Stimulated activated naive CD8-positive, alpha-beta T cell treated with anti-CD3 and anti-CD28 coated beads, Interleukin-15, Interleukin-2, amounts not matched to agents 100 U/mL and 50 U/mL, for 24 hours (primary cell): ENCODE measurements at regions not wholly inside any gene's neighbourhood (a gene's known extent, or its start where the extent isn't known, plus 50 kb on each side); places are given as distances from the start of the nearest gene placed in this dataset.
"Not testable (repeated sequence)": the region's sequence is repeated elsewhere in the genome, so short reads cannot be mapped to it uniquely, and the experiment has no call there.

Experiments used
- ATAC-seq: fragments of 150-1000 bp; cut with Tn5 transposase; one replicate; pipeline ENCODE4 v1.10.0; 2021
- DNase-seq: peaks from one replicate; pipeline ENCODE4 v3.0.0; 2021

GRCh38 chrX:114087543-114087942, 496.3 kb upstream of the HTR2C start:
- ATAC-seq (no peak), DNase-seq (no peak)

GRCh38 chrX:114077773-114078172, 506.1 kb upstream of the HTR2C start:
- DNase-seq: no peak
- no peak for ATAC-seq

DNA sequence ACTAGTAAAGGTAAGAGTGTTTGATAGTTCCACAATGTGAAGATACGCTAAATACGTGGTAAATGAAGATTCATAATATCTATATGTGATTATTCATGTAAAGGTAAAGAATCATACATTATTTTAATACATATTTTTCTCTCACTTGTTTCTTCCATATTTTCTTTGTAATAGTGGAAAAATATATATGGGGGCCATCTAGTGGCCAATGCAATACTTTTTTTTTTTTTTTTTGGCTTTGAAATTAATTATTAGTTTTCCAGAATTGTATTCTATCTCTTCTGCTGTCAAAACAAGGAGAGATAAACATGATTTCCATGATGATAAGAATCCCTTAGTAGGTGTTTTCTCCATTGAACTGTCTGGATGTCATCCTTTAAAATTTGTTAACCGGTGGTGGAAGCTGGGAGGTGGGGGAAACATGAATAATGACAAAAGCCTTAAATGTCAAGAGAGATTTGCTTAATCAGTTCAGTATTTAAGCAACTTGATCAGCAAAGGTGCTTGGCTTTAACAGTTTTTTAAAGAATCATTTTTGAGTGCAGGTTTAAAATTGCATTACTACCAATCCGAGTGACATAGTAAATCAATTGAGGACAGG, 508.7 kb upstream of the HTR2C start:
- DNase-seq (no peak), ATAC-seq (no peak)

- no peak for ATAC-seq
- no peak for DNase-seq
Observed at GRCh38 chrX:114073926-114074325, 510.0 kb upstream of the HTR2C start.

DNA sequence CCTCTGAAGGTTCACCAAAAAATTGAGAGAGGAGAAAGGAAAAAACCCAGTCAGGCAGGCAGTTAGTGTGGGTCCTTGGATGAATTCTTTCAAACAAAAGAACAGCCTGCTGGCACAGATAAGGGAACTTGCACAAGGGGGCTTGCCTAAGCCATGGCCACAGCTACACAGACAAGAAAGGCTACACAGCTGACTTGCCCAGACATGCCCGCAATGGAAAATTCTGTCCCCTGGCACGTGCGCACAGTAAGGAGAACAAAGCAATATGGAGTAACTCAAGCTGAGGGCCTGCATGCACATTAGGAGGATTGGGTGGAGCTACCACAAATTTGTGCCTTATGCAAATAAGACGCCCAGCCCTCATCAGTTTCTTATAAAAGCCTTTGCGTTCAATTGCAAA, 512.5 kb upstream of the HTR2C start:
- DNase-seq (no peak), ATAC-seq (no peak)

GRCh38 chrX:114065577-114066223, 518.2 kb upstream of the HTR2C start:
- DNase-seq (no peak), ATAC-seq (no peak)

DNA sequence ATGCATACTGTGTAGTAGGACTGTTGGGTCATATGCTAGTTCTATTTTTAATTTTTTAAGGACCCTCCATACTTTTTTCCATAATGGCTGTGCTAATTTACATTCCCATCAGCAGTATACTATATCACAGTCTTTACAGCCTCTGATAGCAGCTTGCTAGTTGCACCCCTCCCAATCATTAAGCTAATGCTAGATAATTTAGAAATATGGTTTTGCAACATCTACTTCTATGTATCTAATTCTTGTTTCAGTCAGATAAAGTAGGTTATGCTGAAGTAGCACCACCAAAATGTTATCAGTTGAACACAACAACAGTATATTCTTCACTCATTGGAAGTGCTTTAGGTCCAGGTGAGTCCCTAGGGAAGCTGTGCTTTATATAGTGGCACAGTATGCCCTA, 522.7 kb upstream of the HTR2C start:
- no peak for DNase-seq
- ATAC-seq: no peak

- ATAC-seq (no peak), DNase-seq (no peak)
Observed at GRCh38 chrX:114058988-114059418, 524.9 kb upstream of the HTR2C start.

- not testable (repeated sequence) for DNase-seq, ATAC-seq
Observed at GRCh38 chrX:114057422-114057821, 526.5 kb upstream of the HTR2C start.

DNA sequence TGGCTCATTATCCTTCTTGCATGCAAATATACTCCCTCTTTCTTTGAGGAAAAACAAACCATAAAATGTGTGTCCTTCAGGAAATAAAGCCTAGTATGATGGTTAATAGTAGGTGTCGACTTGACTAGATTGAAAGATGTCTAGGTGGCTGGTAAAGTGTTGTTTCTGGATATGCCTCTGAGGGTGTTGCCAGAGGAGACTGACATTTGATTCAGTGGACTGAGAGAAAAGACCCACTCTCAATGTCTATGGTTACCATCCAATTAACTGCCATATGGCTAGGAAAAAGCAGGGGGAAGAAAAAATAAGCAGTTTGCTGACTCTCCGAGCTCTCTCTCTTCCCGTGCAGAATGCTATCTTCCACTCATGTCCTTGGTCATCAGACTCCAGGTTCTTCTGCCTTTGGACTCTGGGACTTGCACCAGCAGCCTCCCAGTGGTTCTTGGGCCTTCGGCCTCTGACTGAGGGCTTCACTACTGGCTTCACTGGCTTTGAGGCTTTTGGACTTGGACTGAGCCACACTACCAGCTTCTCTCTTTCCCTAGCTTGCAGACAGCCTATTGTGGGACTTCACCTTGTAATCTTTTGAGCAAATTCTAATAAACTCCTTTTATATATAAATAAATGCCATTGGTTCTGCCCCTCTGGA, 532.1 kb upstream of the HTR2C start:
- ATAC-seq (no peak), DNase-seq (no peak)

- DNase-seq: no peak
- ATAC-seq: no peak
Observed at GRCh38 chrX:114050075-114050796, 533.6 kb upstream of the HTR2C start.

- ATAC-seq: no peak
- DNase-seq: no peak
Observed at GRCh38 chrX:114049063-114049462, 534.8 kb upstream of the HTR2C start.

- no peak for ATAC-seq
- no peak for DNase-seq
Observed at GRCh38 chrX:114047558-114047957, 536.3 kb upstream of the HTR2C start.

GRCh38 chrX:114046695-114047279, 537.1 kb upstream of the HTR2C start:
- DNase-seq: no peak
- ATAC-seq: no peak

DNA sequence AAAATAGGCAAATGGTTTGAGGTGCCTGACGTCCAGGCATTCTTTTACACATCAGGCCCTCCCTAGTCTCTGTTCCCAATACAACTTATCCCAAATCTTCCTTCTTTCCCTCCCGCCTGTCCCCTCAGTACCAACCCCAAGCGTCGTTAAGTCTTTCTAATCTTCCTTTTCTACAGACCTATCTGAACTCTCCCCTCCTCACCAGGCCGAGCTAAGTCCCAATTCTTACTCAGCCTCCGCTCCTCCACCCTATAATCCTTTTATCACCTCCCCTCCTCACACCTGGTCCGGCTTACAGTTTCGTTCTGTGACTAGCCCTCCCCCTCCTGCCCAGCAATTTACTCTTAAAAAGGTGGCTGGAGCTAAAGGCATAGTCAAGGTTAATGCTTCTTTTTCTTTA, 542.4 kb upstream of the HTR2C start:
- not testable (repeated sequence) for DNase-seq, ATAC-seq

- not testable (repeated sequence) for DNase-seq, ATAC-seq
Observed at GRCh38 chrX:114040661-114041269, 543.1 kb upstream of the HTR2C start.

- not testable (repeated sequence) for ATAC-seq, DNase-seq
Observed at GRCh38 chrX:114040111-114040510, 543.8 kb upstream of the HTR2C start.

- no peak for DNase-seq
- no peak for ATAC-seq
Observed at GRCh38 chrX:114038358-114038757, 545.5 kb upstream of the HTR2C start.

- DNase-seq (no peak), ATAC-seq (no peak)
Observed at GRCh38 chrX:114037515-114037914, 546.4 kb upstream of the HTR2C start.

DNA sequence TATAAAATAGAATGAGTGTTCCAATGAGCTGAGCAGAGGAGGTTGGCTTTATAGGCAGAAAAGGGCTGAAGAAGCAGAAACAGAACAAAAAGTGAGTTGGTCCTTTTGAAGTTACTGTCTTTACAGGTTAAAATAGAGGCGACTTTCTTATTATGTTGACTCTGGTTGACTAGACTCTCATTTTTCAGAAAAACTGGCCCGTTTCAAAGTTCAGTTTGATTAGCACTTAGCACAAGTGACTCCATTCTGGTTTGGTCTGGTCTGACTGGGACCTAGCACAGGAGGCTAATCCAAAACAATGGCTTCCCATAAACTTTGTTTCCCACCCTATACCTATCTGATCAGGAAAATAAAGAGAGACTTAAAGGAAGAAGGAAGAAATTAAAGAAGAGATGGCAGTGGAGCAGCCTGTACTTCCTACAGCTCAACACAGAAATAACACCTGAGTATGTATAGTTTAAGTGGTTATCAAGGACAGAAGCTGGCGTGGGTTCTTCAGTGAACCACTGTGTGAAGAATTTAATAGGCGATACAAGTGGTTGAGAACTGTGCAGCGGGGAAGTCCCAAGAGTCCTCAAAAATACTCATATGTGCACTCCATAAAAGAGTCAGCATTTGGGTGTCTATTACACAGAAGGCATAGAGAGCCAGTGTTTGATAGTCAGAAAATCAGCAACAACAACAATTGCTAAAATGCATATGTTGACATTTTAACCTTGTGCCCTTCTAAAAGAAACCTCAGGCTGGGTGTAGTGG, 554.8 kb upstream of the HTR2C start:
- DNase-seq: no peak
- no peak for ATAC-seq

- no peak for DNase-seq
- ATAC-seq: no peak
Observed at GRCh38 chrX:114017086-114017485, 566.8 kb upstream of the HTR2C start.
